ENCODE measurements at regions not wholly inside any gene's neighbourhood (a gene's known extent, or its start where the extent isn't known, plus 50 kb on each side); places are given as distances from the start of the nearest gene placed in this dataset.

- no peak for DNase-seq
- peaks cover 13% of the 10 kb centered on the region for H3K9me3 Mint-ChIP-seq
- intact Hi-C loops (cut with micrococcal nuclease), result no loop called here
- no peaks in the 10 kb centered on the region for H3K36me3 Mint-ChIP-seq (ENCODE audit: low read depth)
- POLR2A ChIA-PET, result no interaction called here
- CTCF ChIA-PET, result no interaction called here
- no peaks in the 10 kb centered on the region for H3K4me1 Mint-ChIP-seq (ENCODE audit: low read depth)
- no peak overlapping the region for H3K4me3 Mint-ChIP-seq
- no peak for ATAC-seq
- no peak overlapping the region for H3K27ac Mint-ChIP-seq
- no peak for TF ChIP-seq CTCF (IDR thresholded peaks at IDR 0.05)
- H3K27me3 Mint-ChIP-seq, result no peaks in the 10 kb centered on the region
Observed at GRCh38 chr11:13905137-13905781, 57.3 kb upstream of the SPON1 start.

- no peak for ATAC-seq
- DNase-seq, result no peak
- no peak overlapping the region for H3K27ac Mint-ChIP-seq
- H3K27me3 Mint-ChIP-seq, result no peaks in the 10 kb centered on the region
- ChIA-PET CTCF (no interaction called here), POLR2A (no interaction called here)
- H3K9me3 Mint-ChIP-seq, result peaks cover 13% of the 10 kb centered on the region
- no peaks in the 10 kb centered on the region for H3K4me1 Mint-ChIP-seq (ENCODE audit: low read depth)
- TF ChIP-seq CTCF (IDR thresholded peaks at IDR 0.05), result no peak
- no peak overlapping the region for H3K4me3 Mint-ChIP-seq
- intact Hi-C loops (cut with micrococcal nuclease), result no loop called here
- H3K36me3 Mint-ChIP-seq (ENCODE audit: low read depth), result no peaks in the 10 kb centered on the region
Observed at GRCh38 chr11:13907678-13908077, 54.8 kb upstream of the SPON1 start.

GRCh38 chr11:13908535-13908934, 54.0 kb upstream of the SPON1 start:
- Mint-ChIP-seq H3K9me3 (peaks cover 13% of the 10 kb centered on the region), H3K4me3 (no peak overlapping the region), H3K4me1 (ENCODE audit: low read depth) (no peaks in the 10 kb centered on the region), H3K27me3 (no peaks in the 10 kb centered on the region), H3K27ac (no peak overlapping the region), H3K36me3 (ENCODE audit: low read depth) (no peaks in the 10 kb centered on the region)
- POLR2A ChIA-PET, result no interaction called here
- TF ChIP-seq CTCF (IDR thresholded peaks at IDR 0.05), result no peak
- DNase-seq (no peak), ATAC-seq (no peak)
- intact Hi-C loops (cut with micrococcal nuclease), result no loop called here
- CTCF ChIA-PET, result no interaction called here
